Sigmoid colon (tissue), 6 donors: ENCODE measurements at regions not wholly inside any gene's neighbourhood (a gene's known extent, or its start where the extent isn't known, plus 50 kb on each side); places are given as distances from the start of the nearest gene placed in this dataset.

Experiments
- DNase-seq: peaks from one replicate; pipeline ENCODE4 v3.0.0-alpha.2; 2019
- H3K27ac ChIP-seq, 4 donors: fragments of 200-600 bp; sonication (generic); one replicate each; pipeline ENCODE4 v1.5.1; 2016 to 2019; ENCODE audit warnings: mild to moderate bottlenecking in 1 of 4
- H3K27me3 ChIP-seq, 3 donors: fragments of 200-600 bp; sonication (generic); one replicate each; pipeline ENCODE4 v1.5.1; 2019; ENCODE audit warnings: mild to moderate bottlenecking in 1 of 3
- H3K36me3 ChIP-seq, 4 donors: fragments of 200-600 bp; sonication (generic); one replicate each; pipeline ENCODE4 v1.5.1; 2016 to 2019
- H3K4me1 ChIP-seq, 4 donors: fragments of 200-600 bp; sonication (generic); one replicate each; pipeline ENCODE4 v1.5.1; 2017 to 2019
- H3K4me3 ChIP-seq, 4 donors: fragments of 200-600 bp; sonication (generic); one replicate each; pipeline ENCODE4 v1.5.1; 2017 to 2019; ENCODE audit warnings: mild to moderate bottlenecking in 2 of 4, moderate library complexity in 1 of 4
- H3K9me3 ChIP-seq, 4 donors: fragments of 200-600 bp in 3 of 4; sonication (generic) in 3 of 4; one replicate each; pipeline versions ENCODE4 v1.5.1 to v1.6.1; 2013 to 2019
- EP300 ChIP-seq, 4 donors: sonication (generic); formaldehyde crosslinking; IDR thresholded peaks; one replicate each; pipeline ENCODE4 v1.6.1; 2017; ENCODE audit warnings: antibody characterized with exemption in 4 of 4
- POLR2A ChIP-seq, 2 donors: fragments of 450-650 bp; IDR thresholded peaks; one replicate each; pipeline ENCODE4 v1.6.1; 2016; ENCODE audit warnings: antibody characterized with exemption in 2 of 2, mild to moderate bottlenecking in 2 of 2, moderate library complexity in 2 of 2
- POLR2AphosphoS5 ChIP-seq, 4 donors: sonication (generic); formaldehyde crosslinking; IDR thresholded peaks; one replicate each; pipeline ENCODE4 v1.6.1; 2017; ENCODE audit warnings: antibody characterized with exemption in 4 of 4
- WGBS, 2 donors: extraction: QIAGEN DNeasy Blood & Tissue Kit; methylation state at CpG; one replicate each; pipeline ENCODE4 v1.1.7; 2013; 5-methylcytosine and 5-hydroxymethylcytosine counted together
- intact Hi-C: fragments of 100-400 bp; cut with DNase I; formaldehyde crosslinking; loops from one replicate; pipeline ENCODE4 v1.15.1; 2023
- TF ChIP-seq, protein P1 (sequence below), 4 experiments: fragments of 450-650 bp in 3 of 4; fragments of 200-600 bp in 1 of 4; IDR thresholded peaks; one replicate each; pipeline ENCODE4 v1.5.1; 2016 to 2019; ENCODE audit warnings: antibody characterized with exemption in 4 of 4, mild to moderate bottlenecking in 3 of 4, moderate library complexity in 2 of 4
- donor health status: healthy with polysubstance abuse.
- donor health status: healthy.

DNA sequence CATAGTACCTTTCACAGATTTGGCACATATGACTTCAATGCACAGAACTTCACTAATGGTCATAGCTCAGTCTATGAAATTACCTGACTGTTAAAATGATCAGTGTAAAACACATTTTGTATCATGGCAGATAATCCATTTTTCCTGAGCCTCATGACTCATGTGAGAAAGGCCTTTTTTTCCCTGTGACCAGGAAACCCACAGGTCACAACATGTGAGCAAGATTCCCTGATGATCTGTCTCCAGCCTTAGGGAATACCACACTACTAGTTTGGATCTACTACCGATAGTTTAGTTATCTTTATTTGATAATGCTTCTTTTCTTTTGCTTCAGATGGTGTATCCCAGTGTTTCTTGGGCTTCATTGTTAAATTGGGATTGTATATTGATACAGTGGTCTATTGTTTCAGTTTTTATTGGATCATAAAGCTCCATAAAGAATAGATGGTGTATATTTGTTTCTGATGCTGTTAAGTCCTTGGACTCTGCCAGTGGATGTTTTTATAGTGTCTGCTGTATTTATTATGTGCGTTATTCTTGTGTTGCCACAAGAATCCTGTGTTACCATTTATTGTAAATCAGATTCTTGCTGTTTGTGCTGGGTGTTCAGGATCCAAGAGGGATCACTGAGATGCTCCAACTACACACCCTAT lies 248.7 kb upstream of the PELI2 start:
- TF ChIP-seq EP300 (IDR thresholded peaks at IDR 0.05), result no peak
- no peak for TF ChIP-seq POLR2A (IDR thresholded peaks at IDR 0.05)
- TF ChIP-seq, protein P1, sequence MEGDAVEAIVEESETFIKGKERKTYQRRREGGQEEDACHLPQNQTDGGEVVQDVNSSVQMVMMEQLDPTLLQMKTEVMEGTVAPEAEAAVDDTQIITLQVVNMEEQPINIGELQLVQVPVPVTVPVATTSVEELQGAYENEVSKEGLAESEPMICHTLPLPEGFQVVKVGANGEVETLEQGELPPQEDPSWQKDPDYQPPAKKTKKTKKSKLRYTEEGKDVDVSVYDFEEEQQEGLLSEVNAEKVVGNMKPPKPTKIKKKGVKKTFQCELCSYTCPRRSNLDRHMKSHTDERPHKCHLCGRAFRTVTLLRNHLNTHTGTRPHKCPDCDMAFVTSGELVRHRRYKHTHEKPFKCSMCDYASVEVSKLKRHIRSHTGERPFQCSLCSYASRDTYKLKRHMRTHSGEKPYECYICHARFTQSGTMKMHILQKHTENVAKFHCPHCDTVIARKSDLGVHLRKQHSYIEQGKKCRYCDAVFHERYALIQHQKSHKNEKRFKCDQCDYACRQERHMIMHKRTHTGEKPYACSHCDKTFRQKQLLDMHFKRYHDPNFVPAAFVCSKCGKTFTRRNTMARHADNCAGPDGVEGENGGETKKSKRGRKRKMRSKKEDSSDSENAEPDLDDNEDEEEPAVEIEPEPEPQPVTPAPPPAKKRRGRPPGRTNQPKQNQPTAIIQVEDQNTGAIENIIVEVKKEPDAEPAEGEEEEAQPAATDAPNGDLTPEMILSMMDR (IDR thresholded peaks at IDR 0.05), result no peak
- TF ChIP-seq POLR2AphosphoS5 (IDR thresholded peaks at IDR 0.05), result no peak
- intact Hi-C loops, result no loop called here
- Histone ChIP-seq H3K27me3 (no peaks in the 10 kb centered on the region), H3K27ac (no peak overlapping the region), H3K9me3 (peaks cover 0 to 4% (median 0%) of the 10 kb centered on the region in 4 donors), H3K36me3 (no peaks in the 10 kb centered on the region), H3K4me1 (peaks cover 0 to 2% (median 0%) of the 10 kb centered on the region in 4 donors), H3K4me3 (no peak overlapping the region)
- 23 to 68% methylated on average over 2 of the region's 2 CpGs for WGBS, 2 donors
- no peak for DNase-seq

DNA sequence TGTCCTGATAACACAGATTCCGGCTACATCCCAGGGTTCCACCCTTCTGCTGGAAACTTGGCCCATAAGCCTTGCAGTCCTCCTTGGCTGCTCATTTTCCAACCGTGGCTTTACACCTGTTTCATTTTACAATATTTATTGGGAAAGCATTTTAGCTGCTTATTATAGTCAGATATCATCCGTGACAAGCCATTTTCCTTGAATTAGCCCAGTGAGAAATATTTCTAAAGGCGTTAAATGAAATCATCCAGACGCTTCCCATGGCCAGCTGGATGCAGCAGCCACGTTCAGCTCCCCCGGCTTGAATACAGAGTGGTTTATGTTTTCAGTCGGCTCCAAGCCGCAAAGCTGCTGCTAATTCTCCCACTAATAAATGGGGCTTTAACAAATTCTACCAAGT lies 245.0 kb upstream of the PELI2 start:
- DNase-seq, result no peak
- peaks cover 0 to 4% (median 1%) of the 10 kb centered on the region in 4 donors for H3K4me1 ChIP-seq
- intact Hi-C loops, result no loop called here
- no peaks in the 10 kb centered on the region for H3K9me3 ChIP-seq
- H3K4me3 ChIP-seq, result no peak overlapping the region
- TF ChIP-seq POLR2A (IDR thresholded peaks at IDR 0.05) (no peak), EP300 (IDR thresholded peaks at IDR 0.05) (no peak), POLR2AphosphoS5 (IDR thresholded peaks at IDR 0.05) (no peak)
- TF ChIP-seq, protein P1 (IDR thresholded peaks at IDR 0.05), result no peak
- WGBS, 2 donors, result 71 to 76% methylated on average over 9 of the region's 9 CpGs
- no peaks in the 10 kb centered on the region for H3K36me3 ChIP-seq
- no peak overlapping the region for H3K27ac ChIP-seq
- H3K27me3 ChIP-seq, result no peaks in the 10 kb centered on the region

DNA sequence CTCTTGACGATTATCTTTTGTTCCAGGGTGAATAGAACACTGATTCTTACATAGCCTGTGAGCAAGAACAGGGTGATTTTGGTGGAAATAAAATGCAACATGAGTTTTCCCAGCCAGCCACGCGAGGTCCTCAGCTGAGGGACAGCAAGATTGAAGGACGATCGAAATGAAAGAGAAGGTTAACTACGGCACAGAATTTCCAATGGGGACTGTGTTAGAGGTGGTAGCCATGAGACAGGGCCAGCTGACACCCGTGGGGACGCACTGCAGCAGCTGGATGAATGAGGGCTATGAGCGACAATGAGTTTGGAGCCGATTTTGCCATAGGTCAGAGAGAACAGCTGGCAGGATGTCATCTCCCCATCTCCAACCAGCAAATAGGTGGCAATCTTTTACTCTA lies 243.4 kb upstream of the PELI2 start:
- intact Hi-C loops, result no loop called here
- Histone ChIP-seq H3K4me1 (peaks cover 0 to 9% (median 3%) of the 10 kb centered on the region in 4 donors), H3K4me3 (no peak overlapping the region), H3K27ac (no peak overlapping the region), H3K36me3 (no peaks in the 10 kb centered on the region), H3K27me3 (peaks cover 0 to 3% (median 0%) of the 10 kb centered on the region in 3 donors), H3K9me3 (no peaks in the 10 kb centered on the region)
- DNase-seq, result no peak
- no peak for TF ChIP-seq POLR2AphosphoS5 (IDR thresholded peaks at IDR 0.05)
- no peak for TF ChIP-seq EP300 (IDR thresholded peaks at IDR 0.05)
- no peak for TF ChIP-seq POLR2A (IDR thresholded peaks at IDR 0.05)
- TF ChIP-seq, protein P1 (IDR thresholded peaks at IDR 0.05), result no peak
- 82 to 86% methylated on average over 10 of the region's 10 CpGs for WGBS, 2 donors

DNA sequence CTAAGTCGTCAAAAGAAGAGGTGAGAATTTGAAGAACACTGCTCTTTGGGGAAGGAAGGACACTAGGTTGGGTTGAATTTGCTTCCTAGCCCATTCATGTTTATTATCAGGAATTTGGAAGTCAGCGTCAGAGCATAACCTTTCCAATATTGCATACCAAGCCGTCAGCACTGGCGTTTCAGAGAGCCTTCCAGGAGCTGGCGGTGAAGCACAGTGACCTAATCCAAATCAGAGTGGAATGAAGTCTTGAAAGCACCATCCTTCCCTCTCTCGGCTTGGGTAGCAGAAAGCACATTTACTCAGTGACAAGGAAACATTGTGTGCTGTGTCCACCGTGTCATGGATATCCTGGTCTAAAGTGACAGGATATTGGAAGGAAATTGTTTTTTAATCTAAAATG lies 240.3 kb upstream of the PELI2 start:
- DNase-seq, result no peak
- Histone ChIP-seq H3K36me3 (no peaks in the 10 kb centered on the region), H3K27me3 (peaks cover 0 to 3% (median 0%) of the 10 kb centered on the region in 3 donors), H3K4me1 (peaks cover 0 to 8% (median 3%) of the 10 kb centered on the region in 4 donors), H3K9me3 (no peaks in the 10 kb centered on the region), H3K4me3 (no peak overlapping the region), H3K27ac (no peak overlapping the region)
- 80 to 81% methylated on average over 7 of the region's 7 CpGs for WGBS, 2 donors
- TF ChIP-seq, protein P1 (IDR thresholded peaks at IDR 0.05), result no peak
- no peak for TF ChIP-seq POLR2AphosphoS5 (IDR thresholded peaks at IDR 0.05)
- no peak for TF ChIP-seq EP300 (IDR thresholded peaks at IDR 0.05)
- TF ChIP-seq POLR2A (IDR thresholded peaks at IDR 0.05), result no peak
- intact Hi-C loops, result no loop called here
